SK-N-DZ (cell line): ENCODE measurements at regions not wholly inside any gene's neighbourhood (a gene's known extent, or its start where the extent isn't known, plus 50 kb on each side); places are given as distances from the start of the nearest gene placed in this dataset.

ENCODE experiments used
- DNase-seq: peaks from one replicate; pipeline ENCODE4 v3.0.0-alpha.2; 2015; ENCODE audit warnings: low spot score

GRCh38 chr2:196224756-196225155 is 53.4 kb upstream of the STK17B start:
- DNase-seq = no peak

GRCh38 chr2:196225213-196225612 is 53.8 kb upstream of the STK17B start:
- no peak for DNase-seq

GRCh38 chr2:196226058-196226706 is 54.8 kb upstream of the STK17B start:
- no peak for DNase-seq

- DNase-seq = no peak
Observed at GRCh38 chr2:196226707-196227065, 55.3 kb upstream of the STK17B start.

- DNase-seq = no peak
Observed at GRCh38 chr2:196229013-196229412, 57.6 kb upstream of the STK17B start.

- DNase-seq = no peak
Observed at GRCh38 chr2:196230061-196230854, 58.9 kb upstream of the STK17B start.

GRCh38 chr2:196233021-196233804 is 61.8 kb upstream of the STK17B start:
- DNase-seq = no peak

- no peak for DNase-seq
Observed at GRCh38 chr2:196233805-196234475, 62.6 kb upstream of the STK17B start.

- DNase-seq = no peak
Observed at GRCh38 chr2:196234672-196235071, 63.3 kb upstream of the STK17B start.

- no peak for DNase-seq
Observed at GRCh38 chr2:196238836-196239380, 67.5 kb upstream of the STK17B start.

- DNase-seq = no peak
Observed at GRCh38 chr2:196239622-196240587, 68.5 kb upstream of the STK17B start.

GRCh38 chr2:196241175-196241574 is 69.8 kb upstream of the STK17B start:
- DNase-seq = no peak

GRCh38 chr2:196242131-196242620 is 70.8 kb upstream of the STK17B start:
- DNase-seq = no peak

GRCh38 chr2:196244516-196244915 is 73.1 kb upstream of the STK17B start:
- no peak for DNase-seq

- DNase-seq = no peak
Observed at GRCh38 chr2:196244966-196245365, 73.6 kb upstream of the STK17B start.

GRCh38 chr2:196245378-196246140 is 74.2 kb upstream of the STK17B start:
- DNase-seq = no peak

GRCh38 chr2:196247114-196247975 is 76.0 kb upstream of the STK17B start:
- DNase-seq = no peak

GRCh38 chr2:196247976-196248280 is 76.5 kb upstream of the STK17B start:
- no peak for DNase-seq
